ENCODE measurements at regions not wholly inside any gene's neighbourhood (a gene's known extent, or its start where the extent isn't known, plus 50 kb on each side); places are given as distances from the start of the nearest gene placed in this dataset.
"Not testable (repeated sequence)": the region's sequence is repeated elsewhere in the genome, so short reads cannot be mapped to it uniquely, and the experiment has no call there.

DNA sequence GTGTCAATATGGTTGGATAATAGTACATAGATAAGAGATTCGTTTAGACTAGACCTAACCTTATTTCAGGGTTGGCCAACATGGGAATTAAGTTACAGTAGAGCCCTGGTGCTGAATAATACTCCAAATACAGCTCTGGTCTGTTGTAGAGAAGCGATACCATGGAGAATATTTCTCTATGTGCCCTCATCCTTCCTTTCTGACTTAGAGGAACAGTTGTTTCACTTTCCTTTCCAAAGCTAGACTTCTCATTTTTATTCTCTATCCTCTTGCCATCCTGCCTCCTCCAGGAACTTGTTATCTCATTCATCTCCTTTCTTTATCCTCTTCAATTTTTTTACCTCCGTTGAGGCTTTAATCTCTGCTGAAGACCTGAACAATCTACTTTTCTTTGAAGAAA, 68.9 kb downstream of the EDN1 start:
- POLR2A ChIA-PET, result no interaction called here
- Mint-ChIP-seq H3K36me3 (no peaks in the 10 kb centered on the region), H3K27ac (no peak overlapping the region), H3K9me3 (peaks cover 4% of the 10 kb centered on the region), H3K27me3 (ENCODE audit: low read depth) (no peaks in the 10 kb centered on the region), H3K4me1 (peaks cover 19% of the 10 kb centered on the region), H3K4me3 (no peak overlapping the region)
- no peak for ATAC-seq
- TF ChIP-seq, protein P1, sequence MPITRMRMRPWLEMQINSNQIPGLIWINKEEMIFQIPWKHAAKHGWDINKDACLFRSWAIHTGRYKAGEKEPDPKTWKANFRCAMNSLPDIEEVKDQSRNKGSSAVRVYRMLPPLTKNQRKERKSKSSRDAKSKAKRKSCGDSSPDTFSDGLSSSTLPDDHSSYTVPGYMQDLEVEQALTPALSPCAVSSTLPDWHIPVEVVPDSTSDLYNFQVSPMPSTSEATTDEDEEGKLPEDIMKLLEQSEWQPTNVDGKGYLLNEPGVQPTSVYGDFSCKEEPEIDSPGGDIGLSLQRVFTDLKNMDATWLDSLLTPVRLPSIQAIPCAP (CRISPR knock-in tag; IDR thresholded peaks at IDR 0.05), result no peak
- TF ChIP-seq, protein P2, sequence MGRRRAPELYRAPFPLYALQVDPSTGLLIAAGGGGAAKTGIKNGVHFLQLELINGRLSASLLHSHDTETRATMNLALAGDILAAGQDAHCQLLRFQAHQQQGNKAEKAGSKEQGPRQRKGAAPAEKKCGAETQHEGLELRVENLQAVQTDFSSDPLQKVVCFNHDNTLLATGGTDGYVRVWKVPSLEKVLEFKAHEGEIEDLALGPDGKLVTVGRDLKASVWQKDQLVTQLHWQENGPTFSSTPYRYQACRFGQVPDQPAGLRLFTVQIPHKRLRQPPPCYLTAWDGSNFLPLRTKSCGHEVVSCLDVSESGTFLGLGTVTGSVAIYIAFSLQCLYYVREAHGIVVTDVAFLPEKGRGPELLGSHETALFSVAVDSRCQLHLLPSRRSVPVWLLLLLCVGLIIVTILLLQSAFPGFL (CRISPR knock-in tag; IDR thresholded peaks at IDR 0.05; ENCODE audit: borderline replicate concordance), result no peak
- TF ChIP-seq, protein P3, sequence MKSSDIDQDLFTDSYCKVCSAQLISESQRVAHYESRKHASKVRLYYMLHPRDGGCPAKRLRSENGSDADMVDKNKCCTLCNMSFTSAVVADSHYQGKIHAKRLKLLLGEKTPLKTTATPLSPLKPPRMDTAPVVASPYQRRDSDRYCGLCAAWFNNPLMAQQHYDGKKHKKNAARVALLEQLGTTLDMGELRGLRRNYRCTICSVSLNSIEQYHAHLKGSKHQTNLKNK (CRISPR knock-in tag; IDR thresholded peaks at IDR 0.05), result no peak
- TF ChIP-seq, protein P4, sequence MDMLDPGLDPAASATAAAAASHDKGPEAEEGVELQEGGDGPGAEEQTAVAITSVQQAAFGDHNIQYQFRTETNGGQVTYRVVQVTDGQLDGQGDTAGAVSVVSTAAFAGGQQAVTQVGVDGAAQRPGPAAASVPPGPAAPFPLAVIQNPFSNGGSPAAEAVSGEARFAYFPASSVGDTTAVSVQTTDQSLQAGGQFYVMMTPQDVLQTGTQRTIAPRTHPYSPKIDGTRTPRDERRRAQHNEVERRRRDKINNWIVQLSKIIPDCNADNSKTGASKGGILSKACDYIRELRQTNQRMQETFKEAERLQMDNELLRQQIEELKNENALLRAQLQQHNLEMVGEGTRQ (CRISPR knock-in tag; IDR thresholded peaks at IDR 0.05), result no peak
- TF ChIP-seq ZNF232 (CRISPR knock-in tag; IDR thresholded peaks at IDR 0.05), result no peak
- TF ChIP-seq ATF1 (CRISPR knock-in tag; IDR thresholded peaks at IDR 0.05), result no peak
- TF ChIP-seq, protein P5, sequence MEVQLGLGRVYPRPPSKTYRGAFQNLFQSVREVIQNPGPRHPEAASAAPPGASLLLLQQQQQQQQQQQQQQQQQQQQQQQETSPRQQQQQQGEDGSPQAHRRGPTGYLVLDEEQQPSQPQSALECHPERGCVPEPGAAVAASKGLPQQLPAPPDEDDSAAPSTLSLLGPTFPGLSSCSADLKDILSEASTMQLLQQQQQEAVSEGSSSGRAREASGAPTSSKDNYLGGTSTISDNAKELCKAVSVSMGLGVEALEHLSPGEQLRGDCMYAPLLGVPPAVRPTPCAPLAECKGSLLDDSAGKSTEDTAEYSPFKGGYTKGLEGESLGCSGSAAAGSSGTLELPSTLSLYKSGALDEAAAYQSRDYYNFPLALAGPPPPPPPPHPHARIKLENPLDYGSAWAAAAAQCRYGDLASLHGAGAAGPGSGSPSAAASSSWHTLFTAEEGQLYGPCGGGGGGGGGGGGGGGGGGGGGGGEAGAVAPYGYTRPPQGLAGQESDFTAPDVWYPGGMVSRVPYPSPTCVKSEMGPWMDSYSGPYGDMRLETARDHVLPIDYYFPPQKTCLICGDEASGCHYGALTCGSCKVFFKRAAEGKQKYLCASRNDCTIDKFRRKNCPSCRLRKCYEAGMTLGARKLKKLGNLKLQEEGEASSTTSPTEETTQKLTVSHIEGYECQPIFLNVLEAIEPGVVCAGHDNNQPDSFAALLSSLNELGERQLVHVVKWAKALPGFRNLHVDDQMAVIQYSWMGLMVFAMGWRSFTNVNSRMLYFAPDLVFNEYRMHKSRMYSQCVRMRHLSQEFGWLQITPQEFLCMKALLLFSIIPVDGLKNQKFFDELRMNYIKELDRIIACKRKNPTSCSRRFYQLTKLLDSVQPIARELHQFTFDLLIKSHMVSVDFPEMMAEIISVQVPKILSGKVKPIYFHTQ (CRISPR knock-in tag; IDR thresholded peaks at IDR 0.05), result no peak
- no peak for TF ChIP-seq ZBTB21 (CRISPR knock-in tag; IDR thresholded peaks at IDR 0.05; ENCODE audit: borderline replicate concordance)
- TF ChIP-seq JUN (CRISPR knock-in tag; IDR thresholded peaks at IDR 0.05), result no peak
- no peak for TF ChIP-seq FOXP1 (CRISPR knock-in tag; IDR thresholded peaks at IDR 0.05; ENCODE audit: borderline replicate concordance)
- no peak for TF ChIP-seq ZNF263 (CRISPR knock-in tag; IDR thresholded peaks at IDR 0.05; ENCODE audit: low read depth)
- no peak for TF ChIP-seq RORB (CRISPR knock-in tag; IDR thresholded peaks at IDR 0.05)
- no peak for TF ChIP-seq ESRRA (CRISPR knock-in tag; IDR thresholded peaks at IDR 0.05; ENCODE audit: borderline replicate concordance)
- TF ChIP-seq GABPB1 (CRISPR knock-in tag; IDR thresholded peaks at IDR 0.05), result no peak
- TF ChIP-seq MXD4 (CRISPR knock-in tag; IDR thresholded peaks at IDR 0.05; ENCODE audit: borderline replicate concordance), result no peak
- no peak for TF ChIP-seq ZNF416 (CRISPR knock-in tag; IDR thresholded peaks at IDR 0.05)
- TF ChIP-seq JAZF1 (CRISPR knock-in tag; IDR thresholded peaks at IDR 0.05), result no peak
- CTCF ChIA-PET, result interaction anchor here (1.0 kb wide), 1 partner anchor 72 kb away, joined by 3 read pairs; no protein-coding TSS in a partner anchor
- no peak for DNase-seq (ENCODE audit: low spot score)

DNA sequence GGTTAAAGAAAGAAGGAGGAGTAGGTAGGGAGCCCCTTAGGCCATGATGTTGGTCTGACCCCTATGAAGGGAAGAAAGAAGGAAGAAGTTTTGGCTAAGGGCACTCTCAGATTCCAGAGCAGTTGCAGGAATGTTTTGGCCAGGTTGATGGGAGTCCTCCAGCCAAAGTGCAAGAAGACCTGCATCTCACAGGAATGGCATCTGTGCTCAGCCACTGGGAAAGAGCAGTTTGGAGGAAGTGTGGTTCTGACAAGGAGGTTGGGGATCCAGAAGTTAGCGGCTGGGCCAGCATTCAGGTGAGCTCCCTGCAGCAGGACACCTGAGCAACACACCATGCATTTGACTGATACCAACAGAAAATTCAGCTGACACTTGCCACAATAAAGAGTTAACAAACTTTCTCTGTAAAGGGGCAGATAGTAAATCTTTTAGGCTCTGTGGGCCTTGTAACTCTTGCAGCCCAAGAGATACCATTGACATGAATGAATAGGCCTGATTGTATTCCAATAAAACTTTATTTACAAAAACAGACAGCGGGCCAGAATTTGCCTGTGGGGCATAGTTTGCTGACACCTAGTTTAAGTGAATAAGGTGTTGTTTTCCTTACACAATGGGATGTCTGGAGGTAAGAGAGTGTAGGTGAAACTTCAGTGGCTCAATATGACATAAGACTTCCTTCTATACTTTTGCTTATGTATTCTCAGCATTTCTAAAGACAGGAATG, 71.0 kb downstream of the EDN1 start:
- no peak overlapping the region for H3K4me3 Mint-ChIP-seq
- no peak overlapping the region for H3K27ac Mint-ChIP-seq
- H3K9me3 Mint-ChIP-seq, result peaks cover 4% of the 10 kb centered on the region
- ATAC-seq (no peak), DNase-seq (ENCODE audit: low spot score) (no peak)
- ChIA-PET CTCF (no interaction called here), POLR2A (no interaction called here)
- H3K36me3 Mint-ChIP-seq, result no peaks in the 10 kb centered on the region
- H3K27me3 Mint-ChIP-seq (ENCODE audit: low read depth), result no peaks in the 10 kb centered on the region
- TF ChIP-seq PRRX2 (CRISPR knock-in tag; IDR thresholded peaks at IDR 0.05) (no peak), SP1 (CRISPR knock-in tag; conservative IDR thresholded peaks at IDR 0.05) (no peak)
- TF ChIP-seq, protein P6, sequence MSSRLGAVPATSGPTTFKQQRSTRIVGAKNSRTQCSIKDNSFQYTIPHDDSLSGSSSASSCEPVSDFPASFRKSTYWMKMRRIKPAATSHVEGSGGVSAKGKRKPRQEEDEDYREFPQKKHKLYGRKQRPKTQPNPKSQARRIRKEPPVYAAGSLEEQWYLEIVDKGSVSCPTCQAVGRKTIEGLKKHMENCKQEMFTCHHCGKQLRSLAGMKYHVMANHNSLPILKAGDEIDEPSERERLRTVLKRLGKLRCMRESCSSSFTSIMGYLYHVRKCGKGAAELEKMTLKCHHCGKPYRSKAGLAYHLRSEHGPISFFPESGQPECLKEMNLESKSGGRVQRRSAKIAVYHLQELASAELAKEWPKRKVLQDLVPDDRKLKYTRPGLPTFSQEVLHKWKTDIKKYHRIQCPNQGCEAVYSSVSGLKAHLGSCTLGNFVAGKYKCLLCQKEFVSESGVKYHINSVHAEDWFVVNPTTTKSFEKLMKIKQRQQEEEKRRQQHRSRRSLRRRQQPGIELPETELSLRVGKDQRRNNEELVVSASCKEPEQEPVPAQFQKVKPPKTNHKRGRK (CRISPR knock-in tag; IDR thresholded peaks at IDR 0.05; ENCODE audit: borderline replicate concordance), result no peak
- TF ChIP-seq, protein P7, sequence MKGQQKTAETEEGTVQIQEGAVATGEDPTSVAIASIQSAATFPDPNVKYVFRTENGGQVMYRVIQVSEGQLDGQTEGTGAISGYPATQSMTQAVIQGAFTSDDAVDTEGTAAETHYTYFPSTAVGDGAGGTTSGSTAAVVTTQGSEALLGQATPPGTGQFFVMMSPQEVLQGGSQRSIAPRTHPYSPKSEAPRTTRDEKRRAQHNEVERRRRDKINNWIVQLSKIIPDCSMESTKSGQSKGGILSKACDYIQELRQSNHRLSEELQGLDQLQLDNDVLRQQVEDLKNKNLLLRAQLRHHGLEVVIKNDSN (CRISPR knock-in tag; IDR thresholded peaks at IDR 0.05), result no peak
- TF ChIP-seq, protein P8, sequence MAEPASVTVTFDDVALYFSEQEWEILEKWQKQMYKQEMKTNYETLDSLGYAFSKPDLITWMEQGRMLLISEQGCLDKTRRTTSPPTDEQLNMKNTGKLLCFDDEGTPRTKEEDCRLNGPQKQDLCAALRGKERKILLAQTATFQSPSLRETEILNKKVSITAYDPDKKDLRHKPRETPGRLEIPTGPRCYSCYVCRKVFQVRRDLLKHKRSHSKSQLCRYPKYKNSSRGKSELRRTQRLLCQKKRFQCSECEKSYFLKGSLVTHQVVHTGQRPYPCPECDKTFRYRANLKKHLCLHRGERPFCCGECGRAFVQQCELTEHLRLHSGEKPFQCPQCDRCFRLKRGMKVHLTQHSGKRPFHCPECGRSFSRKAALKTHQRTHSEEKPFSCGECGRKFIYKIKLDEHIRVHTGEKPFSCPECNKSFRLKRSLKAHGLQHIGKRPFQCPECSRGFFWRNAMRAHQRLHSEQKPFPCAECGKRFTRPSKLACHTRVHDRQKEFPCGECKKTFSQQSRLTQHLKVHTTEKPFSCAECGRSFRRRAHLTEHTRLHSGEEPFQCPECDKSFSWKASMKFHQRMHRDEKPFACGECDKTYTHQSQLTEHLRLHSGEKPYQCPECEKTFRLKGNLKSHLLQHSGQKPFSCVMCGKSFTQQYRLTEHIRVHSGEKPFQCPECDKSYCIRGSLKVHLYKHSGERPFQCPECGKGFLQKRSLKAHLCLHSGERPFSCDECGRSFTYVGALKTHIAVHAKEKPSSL (CRISPR knock-in tag; conservative IDR thresholded peaks at IDR 0.05), result no peak
- H3K4me1 Mint-ChIP-seq, result peaks cover 8% of the 10 kb centered on the region

DNA sequence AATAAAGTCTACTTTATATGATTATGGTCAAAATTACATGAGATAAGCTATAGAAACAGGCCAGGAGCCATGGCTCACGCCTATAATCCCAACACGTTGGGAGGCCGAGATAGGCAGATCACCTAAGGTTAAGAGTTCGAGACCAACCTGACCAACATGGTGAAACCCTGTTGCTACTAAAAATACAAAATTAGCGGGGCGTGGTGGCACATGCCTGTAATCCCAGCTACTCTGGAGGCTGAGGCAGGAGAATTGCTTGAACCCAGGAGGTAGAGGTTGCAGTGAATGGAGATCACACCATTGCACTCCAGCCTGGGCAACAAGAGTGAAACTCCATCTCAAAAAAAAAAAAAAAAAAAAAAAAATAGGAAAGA, 73.1 kb downstream of the EDN1 start:
- H3K9me3 Mint-ChIP-seq; DNase-seq (ENCODE audit: low spot score); CTCF ChIA-PET; H3K36me3 Mint-ChIP-seq; ATAC-seq; H3K27ac Mint-ChIP-seq; H3K27me3 Mint-ChIP-seq (ENCODE audit: low read depth); H3K4me3 Mint-ChIP-seq; POLR2A ChIA-PET: not testable (repeated sequence)
- H3K4me1 Mint-ChIP-seq, result peaks cover 11% of the 10 kb centered on the region
